ENCODE measurements at regions not wholly inside any gene's neighbourhood (a gene's known extent, or its start where the extent isn't known, plus 50 kb on each side); places are given as distances from the start of the nearest gene placed in this dataset.

- intact Hi-C loops (cut with DNase I; ENCODE audit: low total_unique reads), result no loop called here
- no peaks in the 10 kb centered on the region for H3K27me3 ChIP-seq
- no peak overlapping the region for H3K4me3 ChIP-seq
- no peaks in the 10 kb centered on the region for H3K4me1 ChIP-seq
- H3K9me3 ChIP-seq, result no peaks in the 10 kb centered on the region
- no peak overlapping the region for H3K27ac ChIP-seq
- no peak for DNase-seq (ENCODE audit: low spot score in 2 of 2)
- TF ChIP-seq POLR2A (IDR thresholded peaks at IDR 0.05) (no peak), POLR2AphosphoS5 (IDR thresholded peaks at IDR 0.05) (no peak)
- TF ChIP-seq, protein P1, sequence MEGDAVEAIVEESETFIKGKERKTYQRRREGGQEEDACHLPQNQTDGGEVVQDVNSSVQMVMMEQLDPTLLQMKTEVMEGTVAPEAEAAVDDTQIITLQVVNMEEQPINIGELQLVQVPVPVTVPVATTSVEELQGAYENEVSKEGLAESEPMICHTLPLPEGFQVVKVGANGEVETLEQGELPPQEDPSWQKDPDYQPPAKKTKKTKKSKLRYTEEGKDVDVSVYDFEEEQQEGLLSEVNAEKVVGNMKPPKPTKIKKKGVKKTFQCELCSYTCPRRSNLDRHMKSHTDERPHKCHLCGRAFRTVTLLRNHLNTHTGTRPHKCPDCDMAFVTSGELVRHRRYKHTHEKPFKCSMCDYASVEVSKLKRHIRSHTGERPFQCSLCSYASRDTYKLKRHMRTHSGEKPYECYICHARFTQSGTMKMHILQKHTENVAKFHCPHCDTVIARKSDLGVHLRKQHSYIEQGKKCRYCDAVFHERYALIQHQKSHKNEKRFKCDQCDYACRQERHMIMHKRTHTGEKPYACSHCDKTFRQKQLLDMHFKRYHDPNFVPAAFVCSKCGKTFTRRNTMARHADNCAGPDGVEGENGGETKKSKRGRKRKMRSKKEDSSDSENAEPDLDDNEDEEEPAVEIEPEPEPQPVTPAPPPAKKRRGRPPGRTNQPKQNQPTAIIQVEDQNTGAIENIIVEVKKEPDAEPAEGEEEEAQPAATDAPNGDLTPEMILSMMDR (IDR thresholded peaks at IDR 0.05), result no peak
- H3K36me3 ChIP-seq, result no peaks in the 10 kb centered on the region
These were observed 362.6 kb downstream of the DAD1 start for GRCh38 chr14:22226381-22226780.

- intact Hi-C loops (cut with DNase I; ENCODE audit: low total_unique reads), result no loop called here
- H3K4me1 ChIP-seq, result no peaks in the 10 kb centered on the region
- no peak overlapping the region for H3K4me3 ChIP-seq
- no peak for DNase-seq (ENCODE audit: low spot score in 2 of 2)
- TF ChIP-seq POLR2AphosphoS5 (IDR thresholded peaks at IDR 0.05) (no peak), POLR2A (IDR thresholded peaks at IDR 0.05) (no peak)
- TF ChIP-seq, protein P1 (IDR thresholded peaks at IDR 0.05), result no peak
- no peaks in the 10 kb centered on the region for H3K27me3 ChIP-seq
- H3K36me3 ChIP-seq, result no peaks in the 10 kb centered on the region
- H3K9me3 ChIP-seq, result no peaks in the 10 kb centered on the region
- H3K27ac ChIP-seq, result no peak overlapping the region
These were observed 363.4 kb downstream of the DAD1 start for GRCh38 chr14:22225516-22226140.

- intact Hi-C loops (cut with DNase I; ENCODE audit: low total_unique reads), result no loop called here
- Histone ChIP-seq H3K27me3 (no peaks in the 10 kb centered on the region), H3K4me3 (no peak overlapping the region), H3K4me1 (no peaks in the 10 kb centered on the region), H3K9me3 (no peaks in the 10 kb centered on the region), H3K36me3 (no peaks in the 10 kb centered on the region), H3K27ac (no peak overlapping the region)
- DNase-seq (ENCODE audit: low spot score in 2 of 2), result no peak
- TF ChIP-seq, protein P1 (IDR thresholded peaks at IDR 0.05), result no peak
- TF ChIP-seq POLR2AphosphoS5 (IDR thresholded peaks at IDR 0.05) (no peak), POLR2A (IDR thresholded peaks at IDR 0.05) (no peak)
These were observed 367.5 kb downstream of the DAD1 start for GRCh38 chr14:22221508-22221907.

GRCh38 chr14:22220427-22220826, 368.6 kb downstream of the DAD1 start:
- TF ChIP-seq POLR2A (IDR thresholded peaks at IDR 0.05) (no peak), POLR2AphosphoS5 (IDR thresholded peaks at IDR 0.05) (no peak)
- TF ChIP-seq, protein P1 (IDR thresholded peaks at IDR 0.05), result no peak
- no peak overlapping the region for H3K27ac ChIP-seq
- no peaks in the 10 kb centered on the region for H3K4me1 ChIP-seq
- no peaks in the 10 kb centered on the region for H3K27me3 ChIP-seq
- no peak overlapping the region for H3K4me3 ChIP-seq
- no peaks in the 10 kb centered on the region for H3K36me3 ChIP-seq
- intact Hi-C loops (cut with DNase I; ENCODE audit: low total_unique reads), result no loop called here
- no peaks in the 10 kb centered on the region for H3K9me3 ChIP-seq
- no peak for DNase-seq (ENCODE audit: low spot score in 2 of 2)

- H3K27me3 ChIP-seq, result no peaks in the 10 kb centered on the region
- H3K4me1 ChIP-seq, result no peaks in the 10 kb centered on the region
- no peaks in the 10 kb centered on the region for H3K36me3 ChIP-seq
- intact Hi-C loops (cut with DNase I; ENCODE audit: low total_unique reads), result no loop called here
- no peak overlapping the region for H3K27ac ChIP-seq
- DNase-seq (ENCODE audit: low spot score in 2 of 2), result no peak
- H3K9me3 ChIP-seq, result no peaks in the 10 kb centered on the region
- TF ChIP-seq POLR2A (IDR thresholded peaks at IDR 0.05) (no peak), POLR2AphosphoS5 (IDR thresholded peaks at IDR 0.05) (no peak)
- TF ChIP-seq, protein P1 (IDR thresholded peaks at IDR 0.05), result no peak
- H3K4me3 ChIP-seq, result no peak overlapping the region
These were observed 370.3 kb downstream of the DAD1 start for GRCh38 chr14:22218728-22219127.
